ENCODE measurements at regions not wholly inside any gene's neighbourhood (a gene's known extent, or its start where the extent isn't known, plus 50 kb on each side); places are given as distances from the start of the nearest gene placed in this dataset.
A peak's percentile ranks its signal among the peaks of the same experiment; 100 is the strongest.

DNA sequence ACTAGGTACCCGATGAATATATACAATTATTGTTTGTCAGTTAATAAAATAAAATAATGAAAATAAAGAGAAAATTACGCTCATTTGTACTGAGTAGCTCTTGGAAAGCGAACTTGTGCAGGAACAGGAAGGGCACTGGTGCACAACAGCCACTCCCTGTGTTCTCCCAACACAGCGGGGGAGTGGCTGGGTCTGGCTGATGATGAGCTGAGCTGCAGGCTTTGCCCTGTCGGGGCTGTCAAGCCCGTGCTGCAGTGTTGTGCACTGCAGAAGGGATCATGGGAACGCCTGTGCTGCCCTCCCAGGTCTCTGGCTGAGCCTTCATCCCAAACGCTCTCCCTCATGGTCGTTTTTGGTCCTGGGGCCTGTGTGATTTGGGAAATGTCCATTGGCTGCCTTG is 131.7 kb upstream of the MAP3K4 start:
- H3K27me3 ChIP-seq (ENCODE audit: control insufficient read depth, insufficient read depth, low read length) = no peaks in the 10 kb centered on the region
- DNase-seq (ENCODE audit: low read depth) = no peak
- no peaks in the 10 kb centered on the region for H3K36me3 ChIP-seq (ENCODE audit: control insufficient read depth, insufficient read depth, low read length)
- no peak for FAIRE-seq
- H3K4me3 ChIP-seq (ENCODE audit: low read depth, low read length) = no peak overlapping the region
- TF ChIP-seq, protein P1, sequence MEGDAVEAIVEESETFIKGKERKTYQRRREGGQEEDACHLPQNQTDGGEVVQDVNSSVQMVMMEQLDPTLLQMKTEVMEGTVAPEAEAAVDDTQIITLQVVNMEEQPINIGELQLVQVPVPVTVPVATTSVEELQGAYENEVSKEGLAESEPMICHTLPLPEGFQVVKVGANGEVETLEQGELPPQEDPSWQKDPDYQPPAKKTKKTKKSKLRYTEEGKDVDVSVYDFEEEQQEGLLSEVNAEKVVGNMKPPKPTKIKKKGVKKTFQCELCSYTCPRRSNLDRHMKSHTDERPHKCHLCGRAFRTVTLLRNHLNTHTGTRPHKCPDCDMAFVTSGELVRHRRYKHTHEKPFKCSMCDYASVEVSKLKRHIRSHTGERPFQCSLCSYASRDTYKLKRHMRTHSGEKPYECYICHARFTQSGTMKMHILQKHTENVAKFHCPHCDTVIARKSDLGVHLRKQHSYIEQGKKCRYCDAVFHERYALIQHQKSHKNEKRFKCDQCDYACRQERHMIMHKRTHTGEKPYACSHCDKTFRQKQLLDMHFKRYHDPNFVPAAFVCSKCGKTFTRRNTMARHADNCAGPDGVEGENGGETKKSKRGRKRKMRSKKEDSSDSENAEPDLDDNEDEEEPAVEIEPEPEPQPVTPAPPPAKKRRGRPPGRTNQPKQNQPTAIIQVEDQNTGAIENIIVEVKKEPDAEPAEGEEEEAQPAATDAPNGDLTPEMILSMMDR (IDR thresholded peaks at IDR 0.05; ENCODE audit: insufficient read depth, low read length, severe bottlenecking) = no peak

DNA sequence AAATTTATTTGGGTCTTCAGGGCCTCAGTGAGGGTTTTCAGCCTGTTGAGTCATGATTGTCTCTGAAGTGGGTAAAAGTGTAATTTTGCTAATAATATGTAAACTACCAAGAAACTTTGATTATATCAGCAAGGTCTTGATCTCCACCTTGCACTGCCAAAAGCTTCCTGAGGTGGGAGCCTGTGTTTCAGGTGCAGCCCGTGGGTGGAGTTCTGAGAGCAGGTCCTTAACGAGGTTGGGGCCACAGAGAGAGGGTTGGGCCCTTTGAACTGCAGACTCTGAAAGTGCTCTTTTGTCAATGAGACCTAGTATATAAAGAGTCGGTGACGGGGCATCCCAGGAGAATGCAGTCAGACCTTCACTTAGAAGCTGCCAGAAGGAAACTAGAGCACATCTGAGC is 129.7 kb upstream of the MAP3K4 start:
- FAIRE-seq = no peak
- no peaks in the 10 kb centered on the region for H3K27me3 ChIP-seq (ENCODE audit: control insufficient read depth, insufficient read depth, low read length)

DNA sequence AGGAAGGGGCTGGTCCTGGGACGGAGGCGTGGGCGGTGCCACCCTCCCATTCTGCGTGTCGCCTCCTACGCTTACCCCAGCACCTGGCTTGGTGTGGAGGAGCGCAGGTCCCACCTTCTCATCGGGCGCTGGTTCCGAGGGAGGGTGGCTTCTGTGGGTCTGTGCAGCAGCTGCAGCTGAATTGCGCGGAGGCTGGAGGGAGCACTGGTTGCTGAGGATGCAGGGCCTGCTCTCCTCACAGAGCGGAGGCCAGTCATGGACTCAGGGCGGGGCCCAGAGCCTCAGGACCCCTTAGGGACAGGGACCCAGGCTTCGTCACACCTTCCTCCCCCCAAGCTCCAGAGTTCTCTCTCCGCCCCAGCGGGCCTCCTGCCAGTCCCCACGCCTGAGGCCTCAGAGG is 127.8 kb upstream of the MAP3K4 start:
- H3K27me3 ChIP-seq (ENCODE audit: control insufficient read depth, insufficient read depth, low read length) = no peaks in the 10 kb centered on the region
- no peak for FAIRE-seq
- H3K36me3 ChIP-seq (ENCODE audit: control insufficient read depth, insufficient read depth, low read length) = no peaks in the 10 kb centered on the region
- TF ChIP-seq, protein P1 (IDR thresholded peaks at IDR 0.05; ENCODE audit: insufficient read depth, low read length, severe bottlenecking) = no peak
- DNase-seq (ENCODE audit: low read depth) = no peak
- no peak overlapping the region for H3K4me3 ChIP-seq (ENCODE audit: low read depth, low read length)

More for the DNA sequence above, 129.7 kb upstream of the MAP3K4 start:
- Histone ChIP-seq H3K4me3 (ENCODE audit: low read depth, low read length) (no peak overlapping the region), H3K36me3 (ENCODE audit: control insufficient read depth, insufficient read depth, low read length) (no peaks in the 10 kb centered on the region)
- TF ChIP-seq, protein P1 (IDR thresholded peaks at IDR 0.05; ENCODE audit: insufficient read depth, low read length, severe bottlenecking) = no peak
- DNase-seq (ENCODE audit: low read depth) = no peak

DNA sequence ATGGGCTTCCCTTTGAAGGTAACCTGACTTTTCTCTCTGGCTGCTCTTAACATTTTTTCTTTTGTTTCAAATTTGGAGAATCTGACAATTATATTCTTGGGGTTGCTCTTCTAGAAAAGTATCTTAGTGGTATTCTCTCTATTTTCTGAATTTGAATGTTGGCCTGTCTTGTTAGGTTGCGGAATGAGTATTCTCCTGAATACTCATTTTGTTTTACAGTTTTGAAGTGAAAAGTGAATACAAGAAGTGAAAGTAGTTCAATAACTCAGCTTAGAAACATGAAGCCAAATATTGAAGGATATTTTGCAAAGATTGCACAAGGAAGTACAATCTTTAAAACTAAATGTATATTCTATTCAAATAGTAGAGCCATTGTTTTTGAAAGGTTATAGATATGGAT is 120.2 kb upstream of the MAP3K4 start:
- Histone ChIP-seq H3K36me3 (ENCODE audit: control insufficient read depth, insufficient read depth, low read length) (no peaks in the 10 kb centered on the region), H3K27me3 (ENCODE audit: control insufficient read depth, insufficient read depth, low read length) (no peaks in the 10 kb centered on the region), H3K4me3 (ENCODE audit: low read depth, low read length) (no peak overlapping the region)
- TF ChIP-seq, protein P1 (IDR thresholded peaks at IDR 0.05; ENCODE audit: insufficient read depth, low read length, severe bottlenecking) = no peak
- DNase-seq (ENCODE audit: low read depth) (no peak), FAIRE-seq (no peak)

DNA sequence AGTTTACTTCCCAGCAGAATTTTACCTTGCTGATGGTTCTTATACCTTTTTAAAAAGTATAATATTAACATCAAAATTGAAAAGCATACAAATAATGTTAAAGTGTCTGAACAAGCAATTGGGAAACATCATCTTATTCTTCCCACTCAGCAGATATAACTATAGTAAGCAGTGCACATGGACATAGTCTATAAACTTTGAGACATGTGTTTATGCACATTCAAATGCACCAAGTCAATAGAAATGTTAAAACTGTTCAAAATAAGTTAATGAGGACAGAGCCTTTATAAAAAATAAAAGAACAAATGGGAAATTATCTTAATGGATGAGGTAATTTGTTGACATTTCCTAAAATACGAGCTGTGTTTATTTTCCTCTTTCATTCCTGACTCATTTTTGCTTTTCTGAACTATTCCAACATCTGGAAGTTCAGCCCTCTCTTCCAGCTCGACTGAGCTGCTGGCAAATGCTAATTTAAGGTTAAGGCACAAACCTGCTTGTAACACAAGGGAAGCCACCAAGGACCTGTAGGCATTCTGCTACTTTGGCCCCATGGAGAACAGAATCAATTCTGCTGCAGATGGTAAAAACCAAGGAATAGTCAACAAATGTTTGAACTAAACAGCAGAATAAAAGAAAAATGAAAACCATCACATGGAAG is 110.3 kb upstream of the MAP3K4 start:
- no peaks in the 10 kb centered on the region for H3K36me3 ChIP-seq (ENCODE audit: control insufficient read depth, insufficient read depth, low read length)
- H3K27me3 ChIP-seq (ENCODE audit: control insufficient read depth, insufficient read depth, low read length) = no peaks in the 10 kb centered on the region
- FAIRE-seq (no peak), DNase-seq (ENCODE audit: low read depth) (peak; percentile 10)
- H3K4me3 ChIP-seq (ENCODE audit: low read depth, low read length) = no peak overlapping the region
- TF ChIP-seq, protein P1 (IDR thresholded peaks at IDR 0.05; ENCODE audit: insufficient read depth, low read length, severe bottlenecking) = no peak

DNA sequence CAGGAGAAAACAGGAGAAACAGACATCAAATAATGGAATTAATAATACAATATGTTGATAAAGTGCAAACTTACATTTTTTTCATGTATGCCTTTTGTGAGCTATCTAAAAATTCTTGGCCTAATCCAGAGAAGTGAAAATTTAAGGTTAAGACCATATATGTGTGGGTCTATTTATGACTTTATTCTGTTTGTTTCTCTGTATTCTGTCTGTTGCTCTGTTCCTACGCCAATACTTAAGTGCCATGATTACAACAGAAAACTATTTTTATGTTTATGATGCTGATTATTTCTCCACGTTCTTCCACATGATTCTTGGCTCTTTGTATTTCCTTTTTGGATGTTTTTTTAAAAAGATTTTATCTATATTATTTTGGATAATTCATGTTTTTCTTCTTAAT is 109.6 kb upstream of the MAP3K4 start:
- no peak overlapping the region for H3K4me3 ChIP-seq (ENCODE audit: low read depth, low read length)
- H3K27me3 ChIP-seq (ENCODE audit: control insufficient read depth, insufficient read depth, low read length) = no peaks in the 10 kb centered on the region
- FAIRE-seq (no peak), DNase-seq (ENCODE audit: low read depth) (no peak)
- TF ChIP-seq, protein P1 (IDR thresholded peaks at IDR 0.05; ENCODE audit: insufficient read depth, low read length, severe bottlenecking) = no peak
- no peaks in the 10 kb centered on the region for H3K36me3 ChIP-seq (ENCODE audit: control insufficient read depth, insufficient read depth, low read length)

Data from bronchial epithelial cell (primary cell).